Neural cell (in vitro differentiated cells): ENCODE measurements at regions not wholly inside any gene's neighbourhood (a gene's known extent, or its start where the extent isn't known, plus 50 kb on each side); places are given as distances from the start of the nearest gene placed in this dataset.

Experiments
- H2AFZ ChIP-seq: fragments of 200-600, 300-800 bp; sonication (generic), shearing (Covaris generic); 2 replicates; pipeline ENCODE4 v1.6.0; 2014; ENCODE audit warnings: low read depth, mild to moderate bottlenecking, antibody characterized with exemption, low read length, moderate library complexity
- H3F3A ChIP-seq: fragments of 200-600 bp; shearing (Covaris generic); 2 replicates; pipeline ENCODE4 v1.6.1; 2016; ENCODE audit warnings: mild to moderate bottlenecking, moderate library complexity, mixed read lengths, antibody characterized with exemption, low read length; ENCODE audit not compliant: insufficient read depth, poor library complexity, severe bottlenecking
- H3K27ac ChIP-seq: fragments of 200-600, 300-800 bp; sonication (generic), shearing (Covaris generic); 2 replicates; pipeline ENCODE4 v1.5.1; 2014; ENCODE audit warnings: mild to moderate bottlenecking, low read length, moderate library complexity
- H3K27me3 ChIP-seq: fragments of 300-800, 200-600 bp; sonication (generic), shearing (Covaris generic); 2 replicates; pipeline ENCODE4 v1.6.0; 2014; ENCODE audit warnings: mild to moderate bottlenecking, low read depth, low read length, moderate library complexity; ENCODE audit not compliant: insufficient read depth
- H3K36me3 ChIP-seq: fragments of 300-800, 200-600 bp; sonication (generic), shearing (Covaris generic); 2 replicates; pipeline ENCODE4 v1.5.1; 2014; ENCODE audit warnings: mild to moderate bottlenecking, antibody characterized with exemption, low read length, moderate library complexity; ENCODE audit not compliant: insufficient read depth
- H3K4me2 ChIP-seq: fragments of 300-800, 200-600 bp; sonication (generic), shearing (Covaris generic); 2 replicates; pipeline ENCODE4 v1.6.0; 2014; ENCODE audit warnings: mild to moderate bottlenecking, low read length
- H3K4me3 ChIP-seq: fragments of 300-800, 200-600 bp; sonication (generic), shearing (Covaris generic); 2 replicates; pipeline ENCODE4 v1.5.1; 2014; ENCODE audit warnings: mild to moderate bottlenecking, low read length, moderate library complexity
- H3K79me2 ChIP-seq: fragments of 200-600 bp; shearing (Covaris generic); replicated peaks from 2 replicates; pipeline ENCODE4 v1.6.0; 2014; ENCODE audit warnings: mild to moderate bottlenecking, low read length, moderate library complexity; ENCODE audit not compliant: insufficient read depth
- H3K9ac ChIP-seq: fragments of 300-800, 200-600 bp; sonication (generic), shearing (Covaris generic); 2 replicates; pipeline ENCODE4 v1.6.1; 2016; ENCODE audit warnings: mild to moderate bottlenecking, low read length, mixed read lengths
- H3K9me2 ChIP-seq: fragments of 200-600 bp; shearing (Covaris generic); 2 replicates; pipeline ENCODE4 v1.6.1; 2016; ENCODE audit warnings: mild to moderate bottlenecking, low read length, mixed read lengths; ENCODE audit not compliant: insufficient read depth
- H3K9me3 ChIP-seq: fragments of 200-600, 300-800 bp; sonication (generic), shearing (Covaris generic); 2 replicates; pipeline ENCODE4 v1.6.1; 2016; ENCODE audit warnings: mild to moderate bottlenecking, mixed run types, low read length, moderate library complexity, mixed read lengths
- H4K20me1 ChIP-seq: fragments of 200-600 bp; shearing (Covaris generic); 2 replicates; pipeline ENCODE4 v1.6.1; 2016; ENCODE audit warnings: mild to moderate bottlenecking, mixed run types; ENCODE audit not compliant: insufficient read depth
- EP300 ChIP-seq: fragments of 450-650 bp; conservative IDR thresholded peaks from 2 replicates; pipeline ENCODE4 v1.6.1; 2014; ENCODE audit warnings: antibody characterized with exemption, mild to moderate bottlenecking, moderate library complexity; ENCODE audit not compliant: poor library complexity, severe bottlenecking
- EZH2 ChIP-seq: fragments of 200-600, 300-800 bp; shearing (Covaris generic), sonication (generic); IDR thresholded peaks from 2 replicates; pipeline ENCODE4 v1.6.1; 2014; ENCODE audit warnings: antibody characterized with exemption, low read length, borderline replicate concordance, mild to moderate bottlenecking; ENCODE audit not compliant: insufficient read depth, poor library complexity, severe bottlenecking
- MXI1 ChIP-seq: fragments of 450-650 bp; conservative IDR thresholded peaks from 2 replicates; pipeline ENCODE4 v1.6.1; 2014; ENCODE audit warnings: antibody characterized with exemption, mild to moderate bottlenecking; ENCODE audit not compliant: poor library complexity, severe bottlenecking
- POLR2AphosphoS5 ChIP-seq: IDR thresholded peaks from 2 replicates; pipeline ENCODE4 v1.6.1; 2012
- RAD21 ChIP-seq: fragments of 450-650 bp; conservative IDR thresholded peaks from 2 replicates; pipeline ENCODE4 v1.6.1; 2014; ENCODE audit warnings: antibody characterized with exemption, mild to moderate bottlenecking, moderate library complexity
- SMC3 ChIP-seq: fragments of 450-650 bp; conservative IDR thresholded peaks from 2 replicates; pipeline ENCODE4 v1.6.1; 2014; ENCODE audit warnings: antibody characterized with exemption, mild to moderate bottlenecking, moderate library complexity; ENCODE audit not compliant: poor library complexity
- TAF1 ChIP-seq: IDR thresholded peaks from 2 replicates; pipeline ENCODE4 v1.6.1; 2012; ENCODE audit warnings: low read depth
- TF ChIP-seq, protein P1 (sequence below): fragments of 450-650 bp; IDR thresholded peaks from 2 replicates; pipeline ENCODE4 v1.5.1; 2014; ENCODE audit warnings: antibody characterized with exemption, mild to moderate bottlenecking, moderate library complexity; ENCODE audit not compliant: poor library complexity, severe bottlenecking
- TF ChIP-seq, protein P2 (sequence below): IDR thresholded peaks from 2 replicates; pipeline ENCODE4 v1.6.1; 2012; ENCODE audit warnings: borderline replicate concordance

DNA sequence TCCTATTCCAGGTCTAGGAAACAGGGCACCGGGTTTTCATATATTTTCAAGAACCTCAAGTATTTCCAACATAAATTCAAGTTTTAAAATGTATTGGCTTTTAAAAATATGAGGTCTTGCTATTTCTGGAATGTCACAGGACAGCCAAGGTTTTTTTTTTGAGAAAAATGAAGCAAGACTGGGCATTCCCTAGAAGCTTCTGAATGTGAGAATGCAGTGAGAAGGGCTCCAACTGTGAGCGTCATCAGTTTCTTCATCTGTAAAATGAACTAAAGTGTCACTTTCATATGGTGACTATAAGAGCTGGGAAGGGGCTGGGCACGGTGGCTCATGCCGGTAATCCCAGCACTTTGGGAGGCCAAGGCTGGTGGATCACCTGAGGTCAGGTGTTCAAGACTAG is 455.8 kb upstream of the MAF start:
- Histone ChIP-seq H3K4me2 (no peak overlapping the region), H3K79me2 (no peaks in the 10 kb centered on the region), H3K9ac (no peak overlapping the region), H3K36me3 (no peaks in the 10 kb centered on the region), H3K9me2 (no peaks in the 10 kb centered on the region), H3F3A (no peaks in the 10 kb centered on the region), H4K20me1 (no peaks in the 10 kb centered on the region), H3K27ac (no peak overlapping the region), H3K27me3 (no peaks in the 10 kb centered on the region), H3K4me3 (no peak overlapping the region), H2AFZ (no peak overlapping the region), H3K9me3 (no peaks in the 10 kb centered on the region)
- TF ChIP-seq, protein P1, sequence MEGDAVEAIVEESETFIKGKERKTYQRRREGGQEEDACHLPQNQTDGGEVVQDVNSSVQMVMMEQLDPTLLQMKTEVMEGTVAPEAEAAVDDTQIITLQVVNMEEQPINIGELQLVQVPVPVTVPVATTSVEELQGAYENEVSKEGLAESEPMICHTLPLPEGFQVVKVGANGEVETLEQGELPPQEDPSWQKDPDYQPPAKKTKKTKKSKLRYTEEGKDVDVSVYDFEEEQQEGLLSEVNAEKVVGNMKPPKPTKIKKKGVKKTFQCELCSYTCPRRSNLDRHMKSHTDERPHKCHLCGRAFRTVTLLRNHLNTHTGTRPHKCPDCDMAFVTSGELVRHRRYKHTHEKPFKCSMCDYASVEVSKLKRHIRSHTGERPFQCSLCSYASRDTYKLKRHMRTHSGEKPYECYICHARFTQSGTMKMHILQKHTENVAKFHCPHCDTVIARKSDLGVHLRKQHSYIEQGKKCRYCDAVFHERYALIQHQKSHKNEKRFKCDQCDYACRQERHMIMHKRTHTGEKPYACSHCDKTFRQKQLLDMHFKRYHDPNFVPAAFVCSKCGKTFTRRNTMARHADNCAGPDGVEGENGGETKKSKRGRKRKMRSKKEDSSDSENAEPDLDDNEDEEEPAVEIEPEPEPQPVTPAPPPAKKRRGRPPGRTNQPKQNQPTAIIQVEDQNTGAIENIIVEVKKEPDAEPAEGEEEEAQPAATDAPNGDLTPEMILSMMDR, result no peak
- no peak for TF ChIP-seq EZH2
- no peak for TF ChIP-seq EP300
- TF ChIP-seq RAD21, result no peak
- TF ChIP-seq POLR2AphosphoS5, result no peak
- TF ChIP-seq SMC3, result no peak
- no peak for TF ChIP-seq TAF1
- TF ChIP-seq, protein P2, sequence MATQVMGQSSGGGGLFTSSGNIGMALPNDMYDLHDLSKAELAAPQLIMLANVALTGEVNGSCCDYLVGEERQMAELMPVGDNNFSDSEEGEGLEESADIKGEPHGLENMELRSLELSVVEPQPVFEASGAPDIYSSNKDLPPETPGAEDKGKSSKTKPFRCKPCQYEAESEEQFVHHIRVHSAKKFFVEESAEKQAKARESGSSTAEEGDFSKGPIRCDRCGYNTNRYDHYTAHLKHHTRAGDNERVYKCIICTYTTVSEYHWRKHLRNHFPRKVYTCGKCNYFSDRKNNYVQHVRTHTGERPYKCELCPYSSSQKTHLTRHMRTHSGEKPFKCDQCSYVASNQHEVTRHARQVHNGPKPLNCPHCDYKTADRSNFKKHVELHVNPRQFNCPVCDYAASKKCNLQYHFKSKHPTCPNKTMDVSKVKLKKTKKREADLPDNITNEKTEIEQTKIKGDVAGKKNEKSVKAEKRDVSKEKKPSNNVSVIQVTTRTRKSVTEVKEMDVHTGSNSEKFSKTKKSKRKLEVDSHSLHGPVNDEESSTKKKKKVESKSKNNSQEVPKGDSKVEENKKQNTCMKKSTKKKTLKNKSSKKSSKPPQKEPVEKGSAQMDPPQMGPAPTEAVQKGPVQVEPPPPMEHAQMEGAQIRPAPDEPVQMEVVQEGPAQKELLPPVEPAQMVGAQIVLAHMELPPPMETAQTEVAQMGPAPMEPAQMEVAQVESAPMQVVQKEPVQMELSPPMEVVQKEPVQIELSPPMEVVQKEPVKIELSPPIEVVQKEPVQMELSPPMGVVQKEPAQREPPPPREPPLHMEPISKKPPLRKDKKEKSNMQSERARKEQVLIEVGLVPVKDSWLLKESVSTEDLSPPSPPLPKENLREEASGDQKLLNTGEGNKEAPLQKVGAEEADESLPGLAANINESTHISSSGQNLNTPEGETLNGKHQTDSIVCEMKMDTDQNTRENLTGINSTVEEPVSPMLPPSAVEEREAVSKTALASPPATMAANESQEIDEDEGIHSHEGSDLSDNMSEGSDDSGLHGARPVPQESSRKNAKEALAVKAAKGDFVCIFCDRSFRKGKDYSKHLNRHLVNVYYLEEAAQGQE, result no peak
- TF ChIP-seq MXI1, result no peak

DNA sequence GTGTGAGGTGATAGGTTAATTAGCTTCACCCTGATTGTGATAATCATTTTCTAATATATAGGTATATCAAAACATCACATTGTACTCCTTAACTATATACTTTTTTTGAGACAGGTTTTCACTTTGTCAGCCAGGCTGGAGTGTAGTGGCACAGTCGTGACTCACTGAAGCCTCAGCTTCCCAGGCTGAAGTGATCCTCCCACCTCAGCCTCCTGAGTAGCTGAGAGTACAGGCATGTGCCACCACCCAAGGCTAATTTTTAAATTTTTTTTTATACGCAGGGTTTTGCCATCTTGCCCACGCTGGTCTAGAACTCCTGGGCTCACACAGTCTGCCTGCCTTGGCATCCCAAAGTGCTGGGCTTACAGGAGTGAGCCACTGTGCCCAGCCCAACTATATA is 455.3 kb upstream of the MAF start:
- H4K20me1 ChIP-seq, result no peaks in the 10 kb centered on the region
- H3K27ac ChIP-seq, result no peak overlapping the region
- no peaks in the 10 kb centered on the region for H3K9me3 ChIP-seq
- no peak overlapping the region for H3K4me2 ChIP-seq
- no peaks in the 10 kb centered on the region for H3F3A ChIP-seq
- no peaks in the 10 kb centered on the region for H3K27me3 ChIP-seq
- no peaks in the 10 kb centered on the region for H3K36me3 ChIP-seq
- H3K79me2 ChIP-seq, result no peaks in the 10 kb centered on the region
- no peak overlapping the region for H3K4me3 ChIP-seq
- no peak overlapping the region for H2AFZ ChIP-seq
- no peak for TF ChIP-seq EZH2
- no peak for TF ChIP-seq MXI1
- TF ChIP-seq, protein P1, result no peak
- TF ChIP-seq SMC3, result no peak
- no peak for TF ChIP-seq RAD21
- no peak for TF ChIP-seq TAF1
- no peak for TF ChIP-seq POLR2AphosphoS5
- no peak for TF ChIP-seq EP300
- TF ChIP-seq, protein P2, result no peak
- no peaks in the 10 kb centered on the region for H3K9me2 ChIP-seq
- H3K9ac ChIP-seq, result no peak overlapping the region
